T47D (cell line): ENCODE measurements at regions not wholly inside any gene's neighbourhood (a gene's known extent, or its start where the extent isn't known, plus 50 kb on each side); places are given as distances from the start of the nearest gene placed in this dataset.

Experiments used
- DNase-seq, 2 experiments: peaks; one replicate each; pipeline versions ENCODE4 v3.0.0 to v3.0.0-alpha.2; 2011 to 2012; ENCODE audit warnings: low read depth in 1 of 2, low spot score in 1 of 2
- JUND ChIP-seq: IDR thresholded peaks from 2 replicates; pipeline ENCODE4 v1.6.1; 2012; ENCODE audit warnings: low read depth
- in situ Hi-C: cut with HindIII; loops from 2 replicates; pipeline ENCODE4 v1.10.0; 2016; ENCODE audit warnings: low sequenced_read_pairs, low pct_unique_long_range_greater_than_20kb

GRCh38 chr4:140316799-140317198 is 56.6 kb upstream of the SCOC start:
- DNase-seq: no peak
- no peak for TF ChIP-seq JUND
- in situ Hi-C loops: no loop called here

DNA sequence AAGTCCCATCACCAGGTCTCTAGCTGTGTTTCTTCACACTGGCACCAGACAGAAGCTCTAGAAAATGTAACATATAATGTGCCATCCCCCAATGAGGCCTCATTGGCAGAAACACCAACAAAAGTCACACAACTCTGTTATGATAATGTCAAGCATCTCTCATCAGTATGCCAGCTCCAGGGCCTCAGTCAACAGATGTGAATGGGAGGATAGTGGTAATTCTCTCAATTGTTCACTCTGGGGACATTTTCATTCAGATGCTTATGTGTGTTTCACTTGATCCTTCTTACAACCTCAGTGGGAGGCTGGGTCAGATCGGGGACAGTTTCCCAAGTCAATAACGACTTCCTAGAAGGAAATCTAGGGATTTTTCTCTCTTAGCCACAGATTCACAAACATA is 57.5 kb upstream of the SCOC start:
- in situ Hi-C loops: no loop called here
- no peak for TF ChIP-seq JUND
- no peak for DNase-seq

GRCh38 chr4:140315438-140315837 is 58.0 kb upstream of the SCOC start:
- in situ Hi-C loops: no loop called here
- no peak for TF ChIP-seq JUND

GRCh38 chr4:140315019-140315418 is 58.4 kb upstream of the SCOC start:
- in situ Hi-C loops: no loop called here
- no peak for TF ChIP-seq JUND
- no peak for DNase-seq

More at GRCh38 chr4:140315438-140315837, 58.0 kb upstream of the SCOC start:
- no peak for DNase-seq

- no peak for TF ChIP-seq JUND
- no peak for DNase-seq
- in situ Hi-C loops: no loop called here
Measured at GRCh38 chr4:140312100-140312499, 61.3 kb upstream of the SCOC start.

DNA sequence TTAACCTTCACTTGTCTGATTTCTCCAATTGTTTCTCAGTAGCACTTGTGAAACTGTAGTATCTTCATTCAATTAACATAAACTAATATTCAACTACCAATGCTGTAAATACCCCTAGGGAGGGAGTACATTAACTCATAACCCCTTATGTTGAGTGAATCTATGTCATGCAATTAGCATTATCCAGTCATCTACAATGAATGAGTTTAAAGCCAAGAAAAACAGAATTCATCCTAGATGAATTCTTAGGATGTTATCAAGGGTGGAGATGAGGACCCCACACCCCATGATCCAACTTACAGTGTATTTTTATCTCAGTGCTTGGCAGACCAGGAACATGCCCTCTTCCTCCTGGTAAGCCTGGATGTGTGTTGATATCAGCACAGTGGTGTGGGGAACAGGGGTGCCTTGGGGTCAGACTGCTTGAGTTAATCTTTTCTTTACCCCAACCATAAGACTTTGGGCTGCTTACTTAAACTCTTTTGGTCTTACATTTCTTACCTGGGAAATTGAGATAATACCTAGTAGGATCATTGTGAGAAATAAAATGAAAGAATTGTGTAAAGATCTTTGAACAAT is 62.1 kb upstream of the SCOC start:
- TF ChIP-seq JUND: no peak
- in situ Hi-C loops: no loop called here
- no peak for DNase-seq

- no peak for TF ChIP-seq JUND
- in situ Hi-C loops: no loop called here
- peak in 1 of 2 experiments; percentile 17 for DNase-seq
Measured at GRCh38 chr4:140309124-140309870, 64.1 kb upstream of the SCOC start.

DNA sequence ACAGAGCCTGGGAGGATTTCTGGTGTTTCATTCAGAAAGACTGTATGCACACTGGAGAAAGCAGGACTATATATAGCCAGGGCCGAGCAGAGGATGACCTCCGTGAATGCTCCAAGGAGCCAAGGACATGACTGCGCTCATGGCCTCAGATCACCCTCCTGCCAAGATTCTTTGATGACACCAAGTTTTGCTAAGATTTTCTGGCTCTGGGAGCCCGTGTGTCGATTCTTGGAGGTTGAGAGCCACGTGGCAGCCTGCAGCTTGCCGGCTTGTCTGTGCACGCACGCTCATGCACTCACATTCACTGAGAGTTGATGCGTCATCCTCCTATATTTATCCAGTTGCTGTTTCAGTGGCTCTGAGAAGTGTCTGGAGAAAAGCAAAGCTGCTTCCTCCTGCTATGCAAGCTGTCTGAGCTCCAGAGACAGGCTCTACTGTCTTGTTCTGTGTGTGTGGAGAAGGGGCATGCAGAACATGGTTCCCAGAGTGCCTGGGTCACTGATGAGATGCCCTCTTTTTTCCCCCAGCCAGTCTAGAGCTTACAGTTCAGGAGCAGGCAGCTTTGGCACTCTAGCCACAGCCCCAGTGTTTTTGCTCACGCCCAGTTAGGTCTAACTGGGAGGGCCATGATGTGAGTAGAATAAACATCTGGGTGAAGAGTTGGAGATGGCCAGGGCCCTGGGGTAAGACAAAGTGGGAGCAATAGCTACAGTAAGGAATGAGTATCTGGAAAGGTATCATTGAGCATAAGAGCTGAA is 64.9 kb upstream of the SCOC start:
- in situ Hi-C loops: no loop called here
- DNase-seq: no peak
- no peak for TF ChIP-seq JUND

- TF ChIP-seq JUND: 0 out of 2 replicates have a peak, but pooled peaks have one; percentile 17
- in situ Hi-C loops: no loop called here
- DNase-seq: peak; percentile 9 to 92
Measured at GRCh38 chr4:140305053-140305452, 68.4 kb upstream of the SCOC start.

GRCh38 chr4:140304346-140304745 is 69.1 kb upstream of the SCOC start:
- no peak for TF ChIP-seq JUND
- DNase-seq: no peak
- in situ Hi-C loops: no loop called here

DNA sequence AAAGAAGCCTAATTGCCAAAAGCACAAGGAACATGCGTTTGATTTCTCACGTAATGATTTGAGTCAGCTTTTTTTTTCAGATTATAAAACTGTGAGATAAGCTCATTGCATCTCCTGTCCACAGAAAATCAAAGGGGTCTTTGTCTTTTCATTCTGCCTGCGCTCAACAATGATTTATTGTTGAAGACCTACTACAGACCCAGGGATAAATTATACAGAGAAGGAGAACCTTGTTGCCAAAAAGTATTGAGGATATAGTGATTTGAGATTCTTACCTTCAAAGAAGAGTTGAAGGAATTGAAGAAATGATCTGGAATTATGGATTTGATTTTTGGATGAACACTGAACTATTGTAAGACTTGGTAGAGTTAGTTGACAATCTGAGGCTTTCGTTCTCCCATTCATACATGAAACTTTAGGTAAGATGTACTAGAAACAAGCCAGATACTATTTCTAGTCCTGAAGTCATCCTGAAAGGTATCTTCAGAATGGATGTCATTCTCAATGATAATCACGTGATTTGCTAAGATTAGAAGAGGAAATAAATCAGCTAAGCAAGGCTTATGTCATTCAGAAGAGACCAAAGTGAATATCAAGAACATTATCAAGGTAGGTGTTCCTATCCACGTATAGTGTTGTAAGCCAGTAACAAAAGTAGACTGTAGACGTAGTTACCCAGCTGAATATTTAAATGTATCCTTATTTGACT is 71.1 kb upstream of the SCOC start:
- DNase-seq: no peak
- no peak for TF ChIP-seq JUND
- in situ Hi-C loops: no loop called here

GRCh38 chr4:140300271-140300970 is 73.0 kb upstream of the SCOC start:
- in situ Hi-C loops: no loop called here
- DNase-seq: no peak
- TF ChIP-seq JUND: no peak

GRCh38 chr4:140298001-140298400 is 75.4 kb upstream of the SCOC start:
- DNase-seq: no peak
- in situ Hi-C loops: no loop called here
- TF ChIP-seq JUND: no peak
